ENCODE measurements at regions not wholly inside any gene's neighbourhood (a gene's known extent, or its start where the extent isn't known, plus 50 kb on each side); places are given as distances from the start of the nearest gene placed in this dataset.
"Not testable (repeated sequence)": the region's sequence is repeated elsewhere in the genome, so short reads cannot be mapped to it uniquely, and the experiment has no call there.

DNA sequence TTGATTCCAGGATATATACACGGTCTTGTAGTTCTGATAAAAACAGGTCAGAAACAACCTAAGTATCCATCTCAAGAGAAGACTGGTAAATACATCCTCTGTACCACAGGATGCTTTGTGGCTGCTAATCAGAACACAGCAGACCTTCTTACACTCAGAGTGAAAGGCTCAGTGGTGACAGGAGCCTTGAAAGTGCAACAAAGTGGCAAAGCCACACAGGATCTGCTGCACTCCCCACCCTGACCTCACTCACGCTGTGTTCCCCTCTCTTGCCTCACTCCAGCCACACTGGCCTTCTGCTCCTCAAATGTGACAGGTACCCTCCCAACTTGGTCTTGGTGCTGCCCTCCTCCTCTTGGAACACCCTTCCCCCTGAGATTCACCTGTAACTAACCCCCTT is 98.1 kb upstream of the GRIP1 start:
- FAIRE-seq, result no peak

DNA sequence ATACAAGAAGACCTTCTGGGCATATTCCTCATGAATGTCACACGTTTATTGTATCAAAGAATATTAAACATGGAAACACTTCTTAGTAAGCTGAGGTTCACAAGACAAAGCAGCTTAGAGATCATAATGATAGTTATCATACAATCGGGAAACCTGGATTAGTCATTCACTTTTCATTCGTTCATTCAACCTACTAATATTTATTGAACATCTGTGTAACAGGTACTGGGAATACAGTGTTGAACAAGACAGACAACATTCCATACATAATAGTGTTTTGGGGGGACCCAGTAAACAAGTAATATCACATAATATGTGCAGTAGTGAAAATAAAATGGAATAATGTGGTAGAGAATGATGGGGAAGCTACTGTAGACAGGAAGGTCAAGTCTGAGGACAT is 100.6 kb upstream of the GRIP1 start:
- FAIRE-seq, result no peak

DNA sequence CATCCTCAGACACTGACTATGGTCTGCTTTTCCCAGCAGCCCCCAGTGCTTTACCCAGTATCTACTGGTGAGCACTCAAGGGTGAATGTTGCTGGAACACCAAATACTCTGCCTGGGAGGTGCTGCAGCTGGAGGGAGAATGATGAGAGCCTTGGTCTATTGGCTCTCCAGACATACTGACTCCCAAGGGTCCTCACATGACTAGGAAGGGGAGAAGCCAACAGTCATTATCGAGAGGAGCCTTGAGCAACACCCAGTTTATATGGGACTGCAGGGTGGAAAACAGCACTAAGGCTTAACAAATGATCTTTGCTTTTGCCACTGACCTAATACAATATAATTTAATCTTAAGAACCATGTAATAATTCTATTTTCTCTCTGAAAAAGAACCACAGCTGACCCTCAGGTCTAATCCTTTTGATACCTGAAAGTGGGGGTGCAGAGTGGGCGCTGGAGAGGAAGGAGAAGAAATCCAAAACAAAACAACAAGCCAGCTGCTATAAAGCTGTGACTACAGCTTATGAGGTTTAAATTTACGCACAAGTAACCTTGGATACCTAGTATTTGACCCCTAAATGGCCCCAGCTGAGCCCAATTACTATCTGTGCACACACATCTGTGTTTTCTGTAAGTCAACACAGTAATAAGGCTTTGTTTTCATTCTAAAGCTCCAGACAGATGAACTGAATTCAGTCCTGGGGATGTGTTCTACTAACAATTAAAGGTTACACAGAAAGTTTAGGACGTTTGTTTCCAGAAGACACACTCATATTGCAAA is 107.8 kb upstream of the GRIP1 start:
- FAIRE-seq, result no peak

DNA sequence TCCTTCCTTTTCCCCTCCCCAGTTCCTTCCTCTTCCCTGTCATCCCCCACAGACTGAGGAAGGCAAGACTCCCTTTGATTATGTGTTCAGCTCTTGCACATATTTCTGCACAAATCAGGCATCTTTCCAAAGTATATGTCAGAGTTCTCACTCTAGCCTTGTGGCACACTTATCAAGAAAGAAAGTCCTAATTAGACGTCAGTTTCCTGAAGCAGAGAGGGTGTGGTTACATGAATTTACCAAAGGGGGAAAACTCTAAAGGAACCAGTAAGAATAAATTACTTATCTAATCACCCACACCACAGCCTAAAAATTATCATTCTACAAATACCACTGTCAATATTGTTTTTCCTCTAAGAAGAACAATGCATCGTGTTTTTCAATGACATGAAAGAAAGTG is 120.7 kb upstream of the GRIP1 start:
- no peak for FAIRE-seq

DNA sequence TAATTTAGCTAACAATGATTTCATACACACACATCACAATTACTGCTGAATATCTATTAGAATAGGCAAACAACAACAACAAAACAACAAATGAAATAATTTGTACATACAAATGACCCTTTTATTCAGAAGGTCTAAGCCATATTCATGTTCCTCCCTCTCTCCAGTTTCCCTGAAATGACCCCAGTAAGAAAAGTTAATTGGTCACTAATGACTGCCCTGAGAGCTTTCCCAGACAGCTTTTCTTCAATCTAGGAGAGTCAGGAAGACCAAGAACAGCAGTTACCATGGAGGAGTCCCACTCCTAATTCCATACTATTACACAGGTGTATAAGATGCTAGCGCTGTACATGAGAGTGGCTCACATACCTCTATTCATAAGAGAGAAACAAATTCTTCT is 121.2 kb upstream of the GRIP1 start:
- no peak for FAIRE-seq

DNA sequence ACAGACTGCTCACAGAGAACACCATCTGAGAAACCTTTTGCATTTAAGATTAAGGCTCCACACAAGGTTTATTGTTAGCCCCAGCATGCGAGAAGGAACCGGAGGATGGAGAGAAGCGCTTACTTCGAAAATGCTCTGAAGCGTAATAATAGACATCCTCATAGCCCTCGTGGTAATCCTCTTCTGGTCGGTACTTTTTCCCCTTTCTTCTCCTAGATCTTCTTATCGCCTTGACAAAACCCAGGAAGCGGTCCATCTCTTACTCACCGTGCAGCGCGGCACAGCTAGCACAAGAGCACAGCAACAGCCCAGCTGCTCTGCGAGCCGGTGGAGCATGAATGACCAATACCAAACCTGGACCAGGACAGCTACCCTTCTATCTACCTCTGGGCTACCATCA is 125.1 kb upstream of the GRIP1 start:
- peak; percentile 9 for FAIRE-seq

DNA sequence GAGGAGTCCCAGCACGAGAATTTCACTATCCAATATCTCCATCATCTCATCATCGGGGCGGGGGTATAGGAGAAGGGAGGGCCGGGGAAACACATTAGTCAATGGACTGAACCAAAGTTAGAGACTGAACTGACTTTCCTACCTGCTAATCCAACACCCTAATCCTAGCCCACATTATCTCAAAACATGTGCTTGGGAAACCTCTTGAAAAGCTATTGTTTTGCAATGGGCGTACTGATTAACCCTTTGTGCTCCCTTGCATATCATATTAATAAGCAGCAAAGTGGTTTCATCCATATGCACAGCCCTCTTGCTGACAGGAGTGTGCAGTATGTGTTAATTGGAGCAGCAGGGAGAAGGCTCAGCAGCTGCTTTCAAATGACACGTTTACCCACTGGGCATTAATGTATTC is 125.7 kb upstream of the GRIP1 start:
- no peak for FAIRE-seq

DNA sequence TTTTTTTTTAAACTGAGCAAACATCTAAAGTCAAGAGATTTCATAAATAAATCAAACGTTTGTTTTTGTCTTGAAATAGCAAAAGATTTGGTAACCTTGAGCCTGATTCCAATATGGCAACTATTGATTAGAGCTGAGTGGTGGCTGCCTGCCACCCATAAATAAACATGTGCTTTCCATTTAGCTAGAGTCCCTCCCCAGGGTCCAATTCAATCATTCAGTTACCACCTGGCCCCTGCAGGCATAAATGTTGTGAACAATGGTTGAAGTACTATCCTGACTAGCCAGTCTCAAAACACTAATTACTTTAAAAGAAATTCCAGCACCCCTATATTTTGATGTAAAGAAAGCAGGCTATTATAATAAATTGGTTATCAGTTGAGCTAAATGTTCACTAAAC is 129.7 kb upstream of the GRIP1 start:
- no peak for FAIRE-seq

DNA sequence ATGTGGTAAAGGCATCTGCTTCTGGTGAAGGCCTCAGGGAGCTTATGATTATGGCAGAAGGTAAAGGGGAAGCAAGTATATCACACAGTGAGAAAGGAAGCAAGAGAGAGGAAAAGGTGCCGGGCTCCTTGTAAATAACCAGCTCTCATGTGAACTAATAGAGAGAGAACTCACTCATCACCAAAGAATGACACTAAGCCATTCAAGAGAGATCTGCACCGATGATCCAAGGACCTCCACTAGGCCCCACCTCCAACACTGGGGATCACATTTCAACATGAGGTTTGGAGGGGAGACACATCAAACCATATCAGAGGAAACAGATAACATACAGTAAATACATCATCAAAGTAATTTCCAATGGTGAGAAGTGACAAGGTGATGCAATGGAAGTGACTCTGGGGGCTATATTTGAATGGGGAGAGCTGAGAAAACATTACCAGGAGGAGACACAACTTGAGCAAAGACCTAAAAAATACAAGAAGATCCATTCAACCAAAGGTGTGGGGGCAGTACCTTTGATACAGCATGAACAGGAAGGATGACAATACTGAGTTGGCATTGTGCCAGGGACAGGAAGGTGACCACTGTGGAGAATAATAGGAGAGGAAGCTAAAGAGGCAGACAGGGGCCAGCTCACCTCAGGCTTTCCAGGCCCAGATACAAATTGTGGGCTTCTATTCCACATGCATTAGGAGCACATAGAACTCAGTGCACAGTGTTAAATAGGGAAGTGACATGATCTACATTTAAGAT is 134.4 kb upstream of the GRIP1 start:
- no peak for FAIRE-seq

DNA sequence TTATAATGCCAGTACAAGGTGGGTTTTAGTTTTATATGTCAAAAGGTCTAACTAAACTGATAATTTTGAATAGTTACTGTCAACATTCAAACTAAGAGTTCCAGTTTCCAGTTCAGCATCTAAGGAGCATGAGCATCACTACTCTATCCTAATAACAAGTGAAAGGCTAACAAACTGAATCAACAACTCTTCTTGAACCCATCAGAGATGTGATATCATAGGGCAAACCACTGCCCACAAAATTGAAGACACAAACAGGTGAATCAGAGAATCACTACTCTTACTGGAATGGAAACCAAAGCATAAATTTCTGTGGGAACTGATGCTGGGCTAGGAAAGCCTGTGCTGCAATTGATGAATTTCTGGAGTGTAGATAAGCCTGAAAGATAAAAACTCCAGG is 140.7 kb upstream of the GRIP1 start:
- FAIRE-seq, result no peak

DNA sequence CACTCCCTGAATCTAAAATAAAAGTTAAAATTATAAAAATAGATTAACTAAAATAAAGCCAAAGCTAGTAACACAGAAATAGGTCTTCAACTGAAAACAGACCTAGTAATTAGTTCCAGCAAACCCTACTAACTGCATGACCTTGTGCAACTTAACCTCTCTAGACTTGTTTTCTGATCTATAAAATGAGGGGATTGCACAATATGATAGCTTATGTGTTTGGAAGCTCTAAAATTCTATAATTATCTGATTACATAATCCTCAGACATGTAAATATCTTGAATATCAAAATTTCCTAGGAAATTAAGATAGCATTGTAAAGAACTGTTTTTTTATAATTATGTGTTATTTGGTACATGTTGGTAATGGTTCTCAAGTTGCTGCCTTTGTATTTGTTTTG is 144.1 kb upstream of the GRIP1 start:
- FAIRE-seq, result no peak

DNA sequence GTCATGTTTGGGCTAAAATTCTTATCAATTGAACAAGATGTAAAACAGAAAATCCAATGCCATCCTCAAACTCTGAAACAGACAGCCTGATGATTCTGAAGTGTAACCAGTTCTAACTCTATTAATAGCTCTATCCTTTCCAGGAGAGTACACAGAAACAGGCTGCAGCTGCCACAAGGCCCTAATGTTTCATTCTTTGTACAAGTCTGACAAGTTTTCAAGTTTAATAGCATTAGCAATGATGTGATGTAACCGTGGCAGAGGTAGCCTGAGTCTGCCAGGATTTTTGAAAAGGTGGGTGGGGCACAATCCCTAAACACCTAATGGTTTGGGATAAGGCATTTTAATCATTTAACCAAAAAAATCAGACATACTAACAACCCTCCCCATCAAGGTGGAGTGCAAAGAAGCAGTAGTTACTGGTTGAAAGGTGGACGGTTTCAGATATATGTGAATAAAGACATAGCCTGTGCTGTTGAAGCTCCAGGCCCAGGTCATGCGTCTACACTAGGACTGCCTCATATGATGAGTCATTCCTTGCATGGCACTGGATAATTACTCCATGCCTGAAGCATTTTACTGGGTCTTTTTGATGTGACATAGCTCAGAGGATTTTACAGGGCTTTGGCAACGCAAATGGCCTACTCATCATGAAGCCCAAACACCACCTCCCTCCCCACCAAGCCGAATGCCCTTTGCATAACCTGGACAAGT is 145.1 kb upstream of the GRIP1 start:
- peak; percentile 53 for FAIRE-seq

DNA sequence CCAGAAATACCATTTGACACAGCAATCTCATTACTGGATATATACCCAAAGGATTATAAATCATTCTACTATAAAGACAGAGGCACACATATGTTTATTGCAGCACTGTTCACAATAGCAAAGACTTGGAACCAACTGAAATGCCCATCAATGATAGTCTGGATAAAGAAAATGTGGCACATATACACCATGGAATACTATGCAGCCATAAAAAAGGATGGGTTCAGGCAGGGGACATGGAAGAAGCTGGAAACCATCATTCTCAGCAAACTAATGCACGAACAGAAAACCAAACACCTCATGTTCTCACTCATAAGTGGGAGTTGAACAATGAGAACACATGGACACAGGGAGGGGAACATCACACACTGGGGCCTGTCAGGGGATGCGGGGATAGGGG is 147.0 kb upstream of the GRIP1 start:
- not testable (repeated sequence) for FAIRE-seq

DNA sequence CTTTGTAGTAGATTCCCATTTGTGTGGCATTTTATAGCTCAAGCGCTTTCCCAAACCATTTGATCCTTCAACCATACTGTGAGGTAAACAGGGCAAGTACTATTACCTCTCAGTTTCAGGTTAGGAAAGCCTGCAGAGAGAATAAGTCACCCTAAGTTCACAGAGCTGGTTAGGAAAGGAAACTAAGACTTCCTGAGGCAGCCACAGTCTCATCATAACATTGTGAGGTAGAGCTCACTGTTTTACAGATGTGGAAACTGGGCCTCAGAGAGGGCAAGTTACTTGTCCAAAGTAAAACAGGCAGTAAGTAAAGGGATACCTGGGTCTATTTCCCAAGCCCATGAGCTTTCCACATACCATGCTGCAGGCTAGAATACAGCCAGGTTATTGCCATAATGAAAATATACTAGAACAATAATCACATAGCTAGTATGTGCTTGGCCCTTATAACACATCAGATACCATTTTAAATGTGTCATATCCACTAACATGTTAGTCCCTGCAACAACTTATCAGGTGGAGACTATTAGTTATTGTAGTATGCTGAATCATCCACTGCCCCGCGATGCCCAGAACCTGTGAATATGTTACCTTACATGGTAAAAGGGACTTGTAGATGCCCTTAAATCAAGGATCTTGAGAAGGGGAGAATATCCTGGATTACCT is 150.9 kb upstream of the GRIP1 start:
- no peak for FAIRE-seq

DNA sequence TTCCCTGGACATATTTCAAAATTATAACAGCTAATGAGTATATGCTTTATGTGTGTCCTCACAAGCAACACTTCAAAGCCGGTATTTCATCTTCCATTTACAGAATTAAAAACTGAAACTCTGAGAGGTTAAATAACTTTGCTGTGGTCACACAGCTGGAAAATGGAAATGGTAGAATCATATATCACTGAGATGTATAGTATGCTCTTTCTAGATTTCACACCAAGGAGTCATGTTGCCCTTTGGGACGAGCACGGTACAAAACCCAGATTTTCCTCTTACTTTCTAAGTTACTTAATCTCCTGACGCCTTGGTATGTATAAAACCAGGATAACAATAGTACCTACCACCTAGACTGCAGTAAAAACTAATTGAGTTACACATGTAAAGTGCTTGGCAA is 152.6 kb upstream of the GRIP1 start:
- no peak for FAIRE-seq

DNA sequence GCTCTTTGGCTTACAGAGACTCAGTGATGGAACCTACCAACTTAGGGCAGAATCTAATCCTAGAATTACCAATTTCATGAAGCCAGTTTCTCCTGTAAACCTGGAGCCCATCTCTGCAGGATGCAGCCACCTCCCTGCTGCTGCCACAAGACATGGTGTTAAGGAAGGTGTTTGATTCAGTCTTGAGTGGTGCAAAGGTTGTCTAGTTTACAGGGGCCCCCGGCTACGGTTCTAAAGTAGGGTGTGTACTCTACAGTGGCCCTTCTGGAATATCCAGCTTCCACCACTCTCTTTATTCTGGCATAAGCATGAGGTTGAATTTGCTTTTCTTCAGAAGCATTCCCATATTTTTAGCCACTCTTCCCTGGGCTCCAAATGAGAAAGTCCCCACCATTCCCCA is 154.1 kb upstream of the GRIP1 start:
- no peak for FAIRE-seq

DNA sequence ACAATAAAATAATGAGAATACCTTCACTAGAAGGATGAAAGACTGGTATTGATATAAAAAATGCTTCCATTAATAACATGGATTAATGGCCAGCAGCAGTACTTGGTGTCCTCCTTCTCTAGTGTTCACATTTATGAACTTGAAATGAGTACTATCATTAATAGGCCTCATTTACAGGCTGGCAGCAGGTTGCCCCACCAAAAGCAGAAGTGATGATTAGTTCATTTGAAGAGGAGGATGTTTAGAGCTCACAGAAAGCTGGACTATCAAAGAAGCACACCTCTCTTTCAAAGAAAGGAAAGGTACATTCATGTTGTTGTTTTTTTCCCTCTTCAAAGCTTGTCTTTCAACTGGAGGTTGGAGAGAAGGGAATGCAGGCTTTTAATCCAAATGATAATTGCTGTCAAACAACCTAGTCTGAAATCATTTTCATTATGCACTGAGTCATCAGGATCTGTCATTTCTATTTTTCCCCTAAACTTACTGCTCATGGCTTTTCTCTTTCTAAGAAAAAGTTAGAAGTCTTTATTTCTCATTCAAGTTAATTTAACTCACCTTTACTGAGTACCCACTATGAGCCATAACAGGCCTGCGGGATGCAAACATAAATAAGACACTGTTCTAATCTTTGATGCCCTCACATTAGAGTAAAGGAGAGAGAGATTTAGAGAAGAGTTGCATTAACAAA is 157.9 kb upstream of the GRIP1 start:
- no peak for FAIRE-seq

DNA sequence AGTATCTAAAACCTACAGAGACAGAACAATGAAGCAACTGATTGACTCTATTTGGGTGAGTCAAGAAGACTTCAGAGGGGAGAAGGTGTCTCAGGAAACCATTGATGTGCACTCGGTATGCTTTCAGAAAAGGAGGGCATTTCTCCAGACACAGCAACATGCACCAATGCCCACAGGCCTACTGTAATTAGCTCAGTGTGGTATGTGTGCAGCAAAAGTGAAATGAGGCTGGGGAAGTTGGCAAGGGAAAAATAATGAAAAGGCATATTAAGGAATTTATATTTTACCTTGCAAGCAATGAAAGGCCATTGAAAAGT is 158.4 kb upstream of the GRIP1 start:
- FAIRE-seq, result no peak

DNA sequence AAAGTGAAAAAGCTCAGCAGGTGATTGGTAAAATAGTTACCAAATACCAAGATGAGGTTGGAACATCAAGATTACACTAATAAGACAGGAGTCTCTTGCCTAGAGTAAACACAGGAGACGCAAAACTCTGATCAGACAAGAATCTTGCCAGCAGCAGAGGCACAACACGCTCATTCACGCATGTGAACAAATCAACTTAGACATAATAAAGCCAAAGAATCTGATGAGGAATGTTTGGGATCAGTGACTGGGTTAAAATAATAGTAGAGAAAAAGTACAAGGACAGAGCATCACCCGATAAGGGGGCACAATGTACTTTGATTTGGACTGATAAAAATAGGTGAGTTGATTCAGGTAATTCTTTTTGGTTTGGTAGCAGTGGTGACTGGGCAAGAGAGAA is 159.5 kb upstream of the GRIP1 start:
- FAIRE-seq, result no peak

DNA sequence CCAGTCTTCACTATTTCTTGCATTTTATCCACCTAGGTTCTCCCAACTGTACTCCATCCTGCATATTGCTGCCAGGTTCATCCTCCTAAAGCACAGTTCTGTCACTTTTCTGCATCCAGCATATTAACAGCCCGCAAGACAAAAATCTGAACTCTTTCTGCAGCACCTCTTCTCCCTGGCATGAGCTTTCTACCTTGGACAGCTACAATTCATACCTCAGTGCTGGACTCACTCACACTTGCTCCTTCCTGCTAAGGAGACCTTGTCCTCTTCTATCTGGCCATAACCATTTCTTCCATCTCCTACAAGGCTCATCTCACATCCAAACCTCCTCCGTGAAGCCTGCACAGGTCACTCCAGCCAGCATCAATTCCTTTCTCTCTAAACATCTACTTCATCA is 170.1 kb upstream of the GRIP1 start:
- FAIRE-seq, result no peak

DNA sequence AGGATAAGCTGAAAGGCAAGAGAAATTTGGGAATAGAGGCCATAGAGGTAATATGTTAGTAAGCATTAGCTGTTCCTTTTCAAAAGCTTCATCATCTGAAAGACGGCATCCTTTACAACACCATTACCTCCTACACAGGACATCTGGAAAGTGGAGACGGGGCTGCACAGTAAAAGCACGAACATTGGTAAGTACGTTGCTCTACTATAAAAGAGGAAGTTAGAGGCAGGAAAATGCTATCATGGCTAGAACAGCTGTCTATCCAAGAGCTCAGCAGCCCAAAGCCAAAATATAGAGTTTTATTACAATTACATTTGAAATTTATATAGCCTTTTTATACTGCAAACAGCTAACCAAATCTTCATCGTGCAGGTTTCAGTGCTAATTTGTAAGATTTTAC is 172.3 kb upstream of the GRIP1 start:
- FAIRE-seq, result no peak

DNA sequence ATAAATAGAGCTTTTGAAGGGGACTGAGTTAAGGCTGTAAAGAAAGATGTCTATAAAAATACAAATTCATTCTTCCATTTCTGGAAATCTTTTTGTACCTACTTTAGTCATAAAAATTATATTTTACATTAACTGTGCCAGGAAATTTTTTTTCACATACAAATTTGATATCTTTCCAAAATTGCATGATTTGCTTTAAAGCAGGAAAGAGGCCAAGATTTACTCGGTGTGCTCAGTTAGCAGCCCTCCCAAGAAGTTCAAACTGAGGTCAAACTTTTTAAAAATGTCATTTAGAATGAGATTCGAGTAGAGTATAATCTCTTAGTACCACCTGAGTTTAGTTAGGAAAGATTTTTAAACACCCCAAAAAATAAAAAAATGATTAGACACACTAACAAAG is 173.2 kb upstream of the GRIP1 start:
- FAIRE-seq, result no peak

DNA sequence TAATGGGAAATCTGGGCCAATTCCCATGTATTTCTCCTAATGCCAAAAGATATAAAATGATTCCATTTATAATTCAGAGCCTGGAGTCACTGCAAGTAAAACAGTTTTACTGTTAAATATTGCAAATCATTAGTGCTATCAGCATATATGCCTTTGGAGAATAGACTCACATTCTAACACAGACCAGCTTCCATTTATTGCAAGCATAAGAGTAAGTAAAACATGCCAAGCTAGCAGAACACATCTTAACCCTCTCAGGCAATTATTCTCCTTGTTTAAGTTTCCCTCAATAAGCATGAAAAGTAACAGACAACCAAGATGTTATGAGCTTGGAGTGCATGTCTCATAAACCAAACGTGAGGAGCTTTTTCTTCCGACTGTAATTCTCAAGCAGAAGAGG is 173.9 kb upstream of the GRIP1 start:
- FAIRE-seq, result no peak
